GM18502 (cell line): ENCODE measurements at regions not wholly inside any gene's neighbourhood (a gene's known extent, or its start where the extent isn't known, plus 50 kb on each side); places are given as distances from the start of the nearest gene placed in this dataset.

ENCODE experiments used
- ATAC-seq: cut with Tn5 transposase; IDR thresholded peaks from one replicate; pipeline ENCODE4 v1.9.1; 2021; ENCODE audit warnings: mild to moderate bottlenecking; ENCODE audit not compliant: unreplicated experiment, poor library complexity

GRCh38 chr1:229040630-229041358, 230.1 kb upstream of the RAB4A start:
- no peak for ATAC-seq

GRCh38 chr1:229041946-229042345, 229.0 kb upstream of the RAB4A start:
- ATAC-seq: no peak

GRCh38 chr1:229042482-229042881, 228.4 kb upstream of the RAB4A start:
- no peak for ATAC-seq

GRCh38 chr1:229043115-229043514, 227.8 kb upstream of the RAB4A start:
- no peak for ATAC-seq

- no peak for ATAC-seq
Measured at GRCh38 chr1:229046251-229046853, 224.6 kb upstream of the RAB4A start.

GRCh38 chr1:229047161-229047839, 223.6 kb upstream of the RAB4A start:
- ATAC-seq: no peak

- no peak for ATAC-seq
Measured at GRCh38 chr1:229047840-229048620, 222.9 kb upstream of the RAB4A start.

GRCh38 chr1:229048896-229049295, 222.0 kb upstream of the RAB4A start:
- no peak for ATAC-seq

- no peak for ATAC-seq
Measured at GRCh38 chr1:229056046-229056445, 214.9 kb upstream of the RAB4A start.

GRCh38 chr1:229058111-229058561, 212.8 kb upstream of the RAB4A start:
- no peak for ATAC-seq

GRCh38 chr1:229058729-229059128, 212.2 kb upstream of the RAB4A start:
- no peak for ATAC-seq

- no peak for ATAC-seq
Measured at GRCh38 chr1:229059671-229060539, 211.0 kb upstream of the RAB4A start.

- ATAC-seq: no peak
Measured at GRCh38 chr1:229062135-229062534, 208.8 kb upstream of the RAB4A start.

- no peak for ATAC-seq
Measured at GRCh38 chr1:229063154-229063773, 207.6 kb upstream of the RAB4A start.

GRCh38 chr1:229064320-229065168, 206.4 kb upstream of the RAB4A start:
- no peak for ATAC-seq

- no peak for ATAC-seq
Measured at GRCh38 chr1:229065613-229066012, 205.3 kb upstream of the RAB4A start.

- no peak for ATAC-seq
Measured at GRCh38 chr1:229066591-229066990, 204.3 kb upstream of the RAB4A start.

- no peak for ATAC-seq
Measured at GRCh38 chr1:229067546-229067945, 203.4 kb upstream of the RAB4A start.
